ENCODE measurements at regions not wholly inside any gene's neighbourhood (a gene's known extent, or its start where the extent isn't known, plus 50 kb on each side); places are given as distances from the start of the nearest gene placed in this dataset.

DNA sequence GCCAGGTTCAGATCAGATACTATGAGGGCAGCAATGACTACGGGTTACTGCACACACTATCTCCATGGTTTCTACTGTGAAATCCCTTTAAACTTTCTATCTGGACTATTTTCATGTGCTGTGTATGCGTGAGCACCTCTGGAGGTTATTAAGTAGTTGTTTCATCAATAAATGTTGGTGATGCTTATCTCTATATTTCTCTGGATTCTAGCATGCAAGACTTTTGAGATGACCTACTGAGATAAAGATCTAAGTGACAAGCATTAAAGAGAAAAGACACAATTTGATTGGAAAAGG, 194.0 kb downstream of the NRIP1 start:
- no peak for DNase-seq (ENCODE audit: low read depth in 4 of 4, low spot score in 2 of 4)

DNA sequence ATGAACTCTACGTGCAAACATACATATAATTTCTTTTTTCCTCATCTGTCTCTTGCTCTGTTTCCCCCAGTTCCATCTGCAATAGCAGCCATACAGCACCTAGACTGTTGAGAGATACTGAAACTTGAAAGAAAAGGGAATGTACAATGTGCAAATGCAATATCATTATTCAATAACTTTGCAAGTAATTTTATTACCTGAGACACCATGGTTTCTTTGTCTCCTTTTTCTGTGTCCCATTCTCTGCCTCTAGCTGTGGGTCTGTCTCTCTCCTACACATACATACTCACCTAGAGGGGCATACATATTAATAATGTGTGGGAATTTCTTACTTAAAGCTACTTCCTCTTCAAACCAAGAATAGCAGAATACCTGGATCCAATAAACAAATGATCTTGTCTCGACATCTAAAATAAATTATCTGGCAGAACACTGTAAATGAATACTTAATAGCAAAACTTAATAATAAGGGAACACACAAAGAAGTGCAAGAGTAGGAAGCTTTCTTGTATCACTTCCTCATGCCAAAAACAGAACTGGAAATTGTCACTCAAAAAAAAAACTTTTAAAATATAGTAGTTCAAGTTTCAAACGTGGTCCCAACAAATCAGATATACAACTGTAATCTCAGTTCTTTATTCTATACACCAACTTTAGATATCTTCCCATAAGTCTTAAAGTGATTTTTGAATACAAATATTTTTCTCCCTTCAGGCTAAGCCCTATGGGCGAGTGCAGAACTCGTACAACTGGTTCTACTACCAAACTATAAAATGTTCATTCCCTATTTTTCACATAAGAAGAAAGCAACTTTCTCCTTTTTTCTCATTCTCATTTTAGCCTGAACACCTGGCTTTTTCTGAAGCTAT, 194.6 kb downstream of the NRIP1 start:
- DNase-seq (ENCODE audit: low read depth in 4 of 4, low spot score in 2 of 4) = no peak

DNA sequence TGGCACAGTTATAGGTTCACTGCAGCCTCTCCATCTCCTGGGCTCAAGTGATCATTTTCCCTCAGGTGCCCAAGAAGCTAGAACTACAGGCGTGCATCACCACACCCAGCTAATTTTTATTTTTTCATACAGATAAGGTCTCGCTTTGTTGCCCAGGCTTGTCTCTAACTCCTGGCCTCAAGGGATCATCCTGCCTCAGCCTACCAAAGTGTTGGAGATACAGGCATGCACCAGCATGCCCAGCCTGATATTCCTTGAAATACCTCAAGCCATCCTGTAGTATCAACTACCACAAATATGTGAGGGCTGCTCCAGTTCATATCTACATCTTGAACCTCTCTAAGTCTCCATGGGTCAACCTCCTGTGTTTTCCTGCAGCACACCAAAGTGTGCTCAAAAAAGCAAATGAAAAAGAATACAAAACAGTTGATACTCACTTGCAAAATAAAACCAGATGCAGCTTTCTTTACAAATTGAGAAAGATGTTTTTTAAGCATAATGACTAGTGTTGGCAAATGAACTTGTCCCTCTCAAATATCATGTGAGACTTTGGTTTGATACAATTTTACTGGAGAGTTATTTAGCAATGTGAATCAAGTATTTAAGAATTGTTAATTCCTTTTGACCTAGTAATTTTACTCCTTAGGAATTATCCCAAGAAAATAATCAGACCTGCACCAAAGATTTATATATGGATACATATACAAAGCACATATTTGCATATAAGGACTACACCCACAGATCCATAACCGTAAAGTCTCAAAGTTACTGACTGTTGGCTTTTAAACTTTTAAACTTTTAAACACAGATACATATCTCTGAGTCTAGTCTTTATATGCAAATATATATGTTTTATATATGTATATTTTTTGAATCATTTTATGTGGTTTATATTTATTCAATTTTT, 197.7 kb downstream of the NRIP1 start:
- DNase-seq (ENCODE audit: low read depth in 4 of 4, low spot score in 2 of 4) = no peak

DNA sequence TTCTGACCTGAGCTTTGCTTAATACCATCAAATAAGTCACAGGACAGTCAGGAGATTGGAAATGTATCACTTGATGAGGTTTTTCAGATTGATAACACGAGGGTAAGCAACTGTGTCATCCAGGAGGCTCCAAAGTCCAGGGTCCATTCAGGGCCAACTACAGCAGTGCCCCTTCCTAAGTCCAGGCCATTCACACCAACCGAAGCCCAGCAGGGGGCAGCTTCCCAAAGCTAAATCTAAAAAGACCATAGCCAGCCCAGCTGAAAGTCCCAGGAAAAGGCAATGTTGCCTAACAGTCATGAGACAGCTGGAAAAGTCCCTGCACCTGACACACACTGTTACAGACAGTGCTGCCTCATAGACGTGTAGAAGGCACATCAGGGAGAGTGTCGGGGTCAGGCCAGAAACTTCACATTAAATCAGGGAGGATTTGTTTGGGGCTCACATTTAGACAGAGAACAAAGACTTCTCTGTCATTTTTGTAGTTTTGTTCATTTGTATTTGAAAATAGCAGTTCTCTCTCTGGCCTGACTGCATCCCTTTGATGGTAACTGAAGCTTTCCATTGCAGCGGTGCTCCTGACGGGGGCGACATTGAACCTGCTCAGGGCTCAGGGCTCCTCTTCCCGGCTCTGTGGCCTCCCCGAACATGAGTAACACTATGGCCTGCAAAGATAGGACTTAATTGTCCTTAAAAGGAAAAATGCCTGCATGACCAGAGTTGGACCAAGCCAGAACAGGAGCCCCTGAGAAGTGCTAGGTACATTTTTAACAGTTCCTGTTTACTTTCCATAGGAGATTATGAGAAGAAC, 200.4 kb downstream of the NRIP1 start:
- DNase-seq (ENCODE audit: low read depth in 4 of 4, low spot score in 2 of 4) = no peak

DNA sequence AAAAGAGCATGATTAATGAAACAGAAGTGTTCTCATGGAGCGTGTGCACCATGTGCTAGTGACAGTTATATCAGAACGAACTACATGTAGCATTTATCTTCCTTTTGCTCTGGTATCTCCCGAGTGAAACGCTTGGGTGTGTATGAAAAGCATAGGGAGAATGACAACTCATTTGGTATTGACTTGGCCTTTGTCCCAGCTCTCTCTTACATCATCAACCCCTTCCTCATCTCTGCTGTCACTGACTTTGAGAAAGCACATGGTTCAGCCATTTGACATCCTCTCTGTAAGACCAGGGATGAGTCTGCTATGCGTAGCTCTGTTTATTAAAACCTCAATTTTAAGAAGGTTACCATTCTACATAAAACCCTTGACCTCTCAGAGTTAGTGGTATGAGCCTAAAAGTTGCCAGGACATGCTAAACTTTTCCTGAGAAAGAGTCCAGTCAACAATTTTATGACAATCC, 201.0 kb downstream of the NRIP1 start:
- DNase-seq (ENCODE audit: low read depth in 4 of 4, low spot score in 2 of 4) = no peak

DNA sequence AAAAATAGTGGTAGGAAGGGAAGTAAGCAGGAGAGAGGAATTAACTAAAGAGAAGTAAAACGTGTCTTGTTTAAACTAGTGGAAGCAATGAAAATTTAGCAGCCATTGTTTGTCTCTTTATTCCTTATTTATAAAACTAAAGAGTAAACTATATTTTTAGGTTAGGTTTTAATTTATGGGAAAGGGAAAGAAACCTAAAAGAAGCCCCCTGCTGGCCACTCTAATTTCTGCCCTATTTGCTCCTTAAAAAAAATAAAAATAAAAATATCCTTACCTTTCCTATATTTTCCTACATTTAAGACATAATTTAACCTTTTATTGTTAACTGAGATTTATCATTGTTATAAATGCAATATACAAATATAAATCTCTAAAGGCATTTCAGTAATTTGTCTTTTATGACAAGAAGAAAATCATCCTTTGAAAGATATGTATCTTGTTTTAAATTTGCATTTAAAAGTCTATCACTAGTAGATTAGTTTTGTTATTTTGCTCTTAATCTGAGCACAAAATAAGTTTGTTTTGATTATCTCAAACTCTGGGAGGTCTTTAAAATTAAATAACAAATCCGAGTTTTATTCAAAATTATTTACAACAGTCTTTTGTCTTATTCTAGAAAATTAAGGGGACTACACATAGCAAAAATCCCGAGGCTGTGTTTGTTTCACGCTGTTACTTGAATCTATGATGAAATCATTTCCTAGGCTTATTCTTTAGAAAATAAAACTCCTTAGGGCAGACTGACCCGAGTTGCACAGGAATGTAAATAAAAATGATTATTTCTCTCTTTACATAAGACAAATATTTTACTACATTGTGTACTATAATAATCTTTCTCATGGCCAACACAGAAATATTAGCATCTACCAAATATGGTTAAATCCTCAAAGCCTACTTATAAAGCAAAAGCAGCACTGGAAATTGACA, 201.7 kb downstream of the NRIP1 start:
- no peak for DNase-seq (ENCODE audit: low read depth in 4 of 4, low spot score in 2 of 4)

DNA sequence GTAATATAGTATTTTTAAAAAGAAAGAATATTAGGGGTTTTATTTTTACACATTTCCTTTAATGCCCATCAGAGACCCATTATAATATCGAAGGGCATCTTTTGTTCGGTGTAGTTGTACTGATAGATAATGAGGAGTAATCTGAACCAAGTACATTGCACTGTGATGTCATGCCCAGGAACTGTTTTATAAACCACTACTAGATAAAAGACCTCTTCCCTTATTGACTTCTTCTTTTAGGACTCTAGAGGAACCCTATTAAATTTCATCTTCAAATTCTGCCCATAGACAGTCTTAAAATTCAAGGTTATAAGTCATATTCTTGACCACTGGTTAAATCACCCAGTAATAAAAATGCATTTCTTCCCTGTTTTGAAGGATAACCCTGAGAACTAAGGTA, 206.5 kb downstream of the NRIP1 start:
- DNase-seq (ENCODE audit: low read depth in 4 of 4, low spot score in 2 of 4) = no peak

DNA sequence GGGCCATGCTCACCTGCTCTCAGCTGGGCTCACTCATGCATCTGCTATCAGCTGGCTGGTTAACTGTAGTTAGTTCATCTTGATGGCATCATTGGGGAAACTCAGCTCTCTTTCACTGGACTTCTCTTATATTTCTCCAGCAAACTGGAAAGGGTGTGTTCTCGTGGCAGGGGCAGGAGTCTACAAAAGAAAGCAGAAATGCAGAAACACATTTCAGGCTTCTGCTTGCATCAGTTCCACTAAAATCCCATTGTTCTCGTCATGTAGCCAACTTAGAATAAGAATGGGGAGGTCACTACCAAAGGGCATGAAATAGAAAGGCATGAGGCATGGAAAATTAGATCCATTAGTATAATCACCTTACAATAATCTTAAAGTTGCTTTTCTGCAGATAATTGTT, 207.3 kb downstream of the NRIP1 start:
- no peak for DNase-seq (ENCODE audit: low read depth in 4 of 4, low spot score in 2 of 4)

DNA sequence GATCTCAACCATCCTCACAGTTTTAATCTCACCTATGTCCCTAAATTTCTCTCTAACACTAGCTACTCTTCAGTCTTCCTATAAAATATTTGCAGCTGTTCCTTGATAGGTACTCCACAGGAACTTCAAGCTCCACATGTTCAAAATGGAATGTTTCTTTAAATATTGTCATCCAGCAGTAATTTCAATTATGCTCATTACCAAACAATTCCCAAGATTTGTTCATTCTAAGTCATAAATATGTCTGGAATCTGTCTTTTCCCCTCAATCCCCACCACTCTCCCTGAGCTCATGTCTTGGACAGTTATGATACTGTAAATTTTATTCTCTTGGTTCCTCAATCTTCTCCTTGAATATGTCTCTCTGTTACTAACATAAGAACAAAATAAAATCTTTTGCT, 214.4 kb downstream of the NRIP1 start:
- no peak for DNase-seq (ENCODE audit: low read depth in 4 of 4, low spot score in 2 of 4)

DNA sequence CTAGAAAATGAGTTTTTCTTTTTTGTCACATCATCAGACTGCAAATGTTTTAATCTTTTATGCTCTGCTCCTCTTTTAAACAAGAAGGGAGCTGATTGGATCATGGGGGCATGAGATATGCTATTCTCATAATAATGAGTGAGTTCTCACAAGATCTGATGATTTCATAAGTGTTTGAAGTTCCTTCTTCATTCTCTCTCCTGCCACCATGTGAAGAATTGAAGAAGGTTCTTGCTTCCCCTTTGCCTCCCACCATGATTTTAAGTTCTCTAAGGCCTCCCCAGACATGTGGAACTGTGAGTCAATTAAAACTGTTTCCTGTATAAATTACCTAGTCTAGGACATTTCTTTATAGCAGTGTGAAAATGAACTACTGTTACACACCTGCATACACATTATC, 218.2 kb downstream of the NRIP1 start:
- no peak for DNase-seq (ENCODE audit: low read depth in 4 of 4, low spot score in 2 of 4)

DNA sequence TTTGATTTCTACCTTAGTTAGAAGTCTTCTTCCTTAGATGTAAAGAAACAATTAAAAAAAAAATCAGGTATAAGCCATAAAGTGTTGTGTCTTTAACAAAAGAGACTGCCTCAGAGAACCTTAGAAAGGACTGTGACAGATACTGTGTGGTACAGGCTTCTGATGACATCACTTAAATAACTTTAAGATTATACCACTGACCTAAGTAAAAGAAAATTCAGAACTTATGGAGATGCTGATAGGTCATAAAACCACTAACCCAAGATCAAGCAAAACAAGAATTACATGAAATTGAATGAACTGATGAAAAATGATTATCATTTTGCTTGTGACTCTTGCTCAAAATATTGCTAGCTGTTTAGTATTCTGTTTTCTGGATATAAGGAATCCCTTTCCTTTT, 220.8 kb downstream of the NRIP1 start:
- DNase-seq (ENCODE audit: low read depth in 4 of 4, low spot score in 2 of 4) = no peak

DNA sequence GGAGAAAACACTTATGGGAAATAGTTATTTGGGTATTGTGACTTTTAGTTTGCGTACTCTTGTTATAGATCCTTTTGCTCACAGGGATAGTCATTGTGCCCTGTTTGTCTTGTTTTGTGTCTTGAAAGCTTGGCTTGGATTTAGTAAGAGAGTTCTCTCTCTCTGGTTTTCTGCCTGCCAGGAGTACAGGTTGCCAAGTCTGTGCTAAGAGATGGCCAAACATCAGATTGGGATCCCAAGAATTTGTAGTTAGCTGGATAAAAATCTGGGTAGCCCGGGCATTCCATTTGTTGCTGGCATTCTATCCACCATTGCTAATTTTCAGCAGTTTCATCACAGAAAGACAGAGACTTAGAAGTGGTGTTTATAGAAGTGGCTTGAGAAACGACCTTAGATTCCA, 222.2 kb downstream of the NRIP1 start:
- no peak for DNase-seq (ENCODE audit: low read depth in 4 of 4, low spot score in 2 of 4)

DNA sequence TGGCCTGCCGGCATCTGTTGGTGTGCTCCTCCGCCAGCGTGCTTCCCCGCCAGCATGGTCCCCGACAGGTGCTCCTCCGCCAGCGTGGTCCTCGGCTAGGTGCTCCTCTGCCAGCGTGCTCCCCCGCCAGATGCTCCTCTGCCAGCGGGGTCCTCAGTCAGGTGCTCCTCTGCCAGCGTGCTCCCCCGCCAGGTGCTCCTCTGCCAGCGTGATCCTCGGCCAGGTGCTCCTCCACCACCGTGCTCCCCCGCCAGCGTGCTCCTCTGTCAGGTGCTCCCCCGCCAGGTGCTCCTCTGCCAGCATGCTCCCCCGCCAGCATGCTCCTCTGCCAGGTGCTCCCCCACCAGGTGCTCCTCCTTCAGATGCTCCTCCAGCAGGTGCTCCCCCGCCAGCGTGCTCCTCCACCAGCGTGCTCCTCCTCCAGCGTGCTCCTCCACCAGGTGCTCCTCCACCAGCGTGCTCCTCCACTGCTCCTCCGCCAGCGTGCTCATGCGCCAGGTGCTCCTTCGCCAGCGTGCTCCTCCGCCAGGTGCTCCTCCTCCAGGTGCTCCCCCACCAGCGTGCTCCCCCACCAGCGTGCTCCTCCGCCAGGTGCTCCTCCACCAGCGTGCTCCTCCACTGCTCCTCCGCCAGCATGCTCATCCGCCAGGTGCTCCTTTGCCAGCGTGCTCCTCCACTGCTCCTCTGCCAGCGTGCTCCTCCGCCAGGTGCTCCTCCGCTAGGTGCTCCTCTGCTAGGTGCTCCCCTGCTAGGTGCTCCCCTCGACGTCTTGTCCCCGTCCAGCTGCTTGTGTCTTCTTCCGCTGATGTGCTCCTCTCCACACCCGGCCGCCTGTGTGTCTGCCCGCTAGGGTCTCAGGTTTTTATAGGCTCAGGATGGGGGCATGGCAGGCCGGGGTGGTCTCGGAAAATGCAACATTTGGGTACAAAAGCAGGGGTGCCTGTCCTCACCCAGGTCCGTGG, 223.0 kb downstream of the NRIP1 start:
- no peak for DNase-seq (ENCODE audit: low read depth in 4 of 4, low spot score in 2 of 4)

DNA sequence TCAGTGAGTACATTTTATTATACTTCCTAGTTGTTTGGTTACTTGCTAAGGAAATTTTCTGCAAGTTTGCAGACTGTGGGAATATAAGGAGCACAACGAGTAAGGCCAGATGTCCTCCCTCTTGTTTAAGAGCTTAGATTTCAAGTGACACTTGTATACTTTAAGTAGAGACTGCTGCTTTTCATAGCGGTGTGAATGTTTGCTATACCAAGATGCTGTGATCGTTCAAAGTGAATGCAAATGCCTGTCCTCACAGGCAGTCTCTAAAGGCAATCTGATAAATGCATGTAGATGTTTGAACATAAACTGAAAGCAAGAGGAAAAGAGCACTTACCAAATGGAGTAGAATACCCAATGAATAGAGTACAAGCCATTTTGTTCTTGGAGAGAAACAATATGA, 226.4 kb downstream of the NRIP1 start:
- DNase-seq (ENCODE audit: low read depth in 4 of 4, low spot score in 2 of 4) = peak in 2 of 4 donors; percentile 2 to 8

DNA sequence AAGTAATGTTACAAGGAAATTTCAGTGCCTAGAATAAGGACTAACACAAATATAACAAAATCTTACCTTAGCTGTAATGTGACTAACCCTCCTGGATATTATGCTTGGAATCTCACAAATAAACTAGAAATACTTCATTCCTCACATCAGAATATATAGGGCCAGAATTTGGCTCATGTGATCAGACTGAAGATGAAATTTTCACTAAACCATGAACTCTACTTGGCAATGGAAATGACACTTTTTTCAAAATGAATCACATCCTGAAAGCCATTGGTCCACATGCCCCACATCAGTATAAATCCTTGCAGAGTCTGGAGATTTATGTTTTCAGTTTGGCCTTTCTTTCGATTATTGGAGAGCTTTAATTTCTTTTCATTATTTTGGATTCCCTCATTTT, 227.8 kb downstream of the NRIP1 start:
- DNase-seq (ENCODE audit: low read depth in 4 of 4, low spot score in 2 of 4) = no peak

DNA sequence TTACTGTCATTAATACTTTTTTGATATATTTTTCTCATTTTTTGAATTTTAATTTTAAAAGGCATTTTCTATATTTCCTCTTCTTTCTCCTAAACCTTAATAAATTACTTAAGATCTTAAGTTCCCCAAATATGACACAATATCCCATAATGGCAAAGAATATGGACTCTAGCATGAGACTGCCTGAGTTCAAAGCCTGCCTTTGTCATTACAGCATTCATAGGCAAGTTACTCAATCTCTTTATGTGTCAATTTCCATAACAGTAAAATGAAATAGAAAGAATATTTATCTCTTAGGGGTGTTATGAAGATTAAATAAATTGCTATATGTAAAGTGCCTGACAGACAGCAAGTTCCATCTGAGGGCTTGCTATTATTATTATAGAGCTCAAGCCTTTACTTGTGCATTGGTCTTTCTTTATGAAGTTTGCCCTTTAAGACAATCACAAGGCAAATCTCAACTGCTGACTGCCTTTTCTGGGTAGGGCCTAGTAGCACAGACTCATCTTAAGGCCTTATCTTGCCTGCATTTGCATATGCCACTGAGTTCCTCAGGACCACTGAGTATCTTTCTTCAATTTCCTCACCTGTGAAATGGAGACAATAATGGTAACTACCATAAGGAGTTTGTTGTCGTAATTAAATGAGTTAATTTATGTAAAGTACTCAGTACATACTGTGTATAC, 231.0 kb downstream of the NRIP1 start:
- no peak for DNase-seq (ENCODE audit: low read depth in 4 of 4, low spot score in 2 of 4)

DNA sequence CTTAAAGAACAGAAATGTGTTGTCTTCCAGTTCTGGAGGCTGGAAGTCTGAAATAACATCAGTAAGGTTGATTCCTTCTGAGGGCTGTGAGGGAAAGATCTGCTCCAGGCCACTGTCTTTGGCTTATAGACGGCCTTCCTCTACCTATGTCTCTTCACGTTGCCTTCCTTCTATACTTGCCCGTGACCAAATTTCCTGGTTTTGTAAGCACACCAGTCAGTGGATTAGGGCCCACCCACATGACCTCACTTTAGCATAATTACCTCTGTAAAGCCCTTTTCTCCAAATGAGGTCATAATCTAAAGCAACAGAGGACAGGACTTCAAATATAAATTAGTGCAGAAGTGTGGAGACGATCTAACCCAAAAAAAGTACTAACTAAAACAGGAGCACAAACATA, 231.6 kb downstream of the NRIP1 start:
- DNase-seq (ENCODE audit: low read depth in 4 of 4, low spot score in 2 of 4) = no peak

DNA sequence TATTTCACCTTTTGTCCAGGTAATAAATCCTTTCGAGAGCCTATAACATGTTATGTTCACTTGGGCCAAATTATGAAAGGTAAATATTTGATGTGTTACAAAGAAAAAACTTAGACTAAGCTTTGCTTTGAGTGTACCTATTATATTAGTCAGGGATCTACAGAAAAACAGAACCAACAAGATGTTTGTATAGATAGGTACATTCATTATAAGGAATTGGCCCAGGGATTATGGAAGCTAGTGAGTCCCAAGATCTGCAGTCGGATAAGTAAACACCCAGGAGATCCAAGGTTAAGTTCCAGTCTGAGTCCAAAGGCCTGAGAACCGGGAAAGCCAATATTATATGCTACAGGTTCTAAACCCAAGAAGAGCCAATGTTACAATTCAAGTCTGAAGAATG, 234.5 kb downstream of the NRIP1 start:
- no peak for DNase-seq (ENCODE audit: low read depth in 4 of 4, low spot score in 2 of 4)

Data from left renal cortex interstitium (tissue), 4 donors.